ENCODE measurements at regions not wholly inside any gene's neighbourhood (a gene's known extent, or its start where the extent isn't known, plus 50 kb on each side); places are given as distances from the start of the nearest gene placed in this dataset.
"Not testable (repeated sequence)": the region's sequence is repeated elsewhere in the genome, so short reads cannot be mapped to it uniquely, and the experiment has no call there.

DNA sequence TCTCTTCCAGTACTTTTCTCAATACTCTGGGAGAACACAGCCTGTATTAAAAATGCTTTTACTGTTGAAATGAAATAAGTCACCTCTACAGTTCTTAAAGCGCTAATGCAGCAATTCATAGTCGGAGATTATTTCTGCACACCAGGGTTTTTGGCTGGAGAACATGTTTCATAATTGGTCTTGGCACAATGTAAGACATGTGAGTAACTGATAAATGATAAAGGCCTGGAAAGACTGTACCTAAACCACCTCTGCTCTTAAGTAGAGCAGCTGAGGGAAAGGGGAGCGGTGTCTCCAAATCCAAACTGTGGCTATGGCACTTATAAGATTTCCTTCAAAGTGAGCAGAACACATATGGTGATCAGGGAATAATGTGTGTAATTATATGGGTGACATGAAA is 390.3 kb upstream of the MBL2 start:
- Histone ChIP-seq H3K79me2 (ENCODE audit: insufficient read depth, low read length) (no peaks in the 10 kb centered on the region), H3K36me3 (ENCODE audit: low read length) (no peaks in the 10 kb centered on the region), H3F3A (ENCODE audit: insufficient read depth) (no peaks in the 10 kb centered on the region), H3K9me3 (ENCODE audit: insufficient read depth, low read length) (peaks cover 4% of the 10 kb centered on the region; the same call in 1 of the 2 replicates), H3K27ac (ENCODE audit: low read depth, low read length) (no peak overlapping the region), H3K27me3 (ENCODE audit: low read length) (no peaks in the 10 kb centered on the region), H3K9me2 (replicated peaks; ENCODE audit: insufficient read depth, low read length) (0 out of 2 replicates have a peak, but pooled peaks cover 4% of the 10 kb centered on the region), H2AFZ (ENCODE audit: low read depth, low read length, severe bottlenecking) (no peak overlapping the region), H3K4me3 (ENCODE audit: insufficient read depth, low read length, poor library complexity, severe bottlenecking) (no peak overlapping the region), H3K4me2 (ENCODE audit: low read depth, low read length, poor library complexity, severe bottlenecking) (no peak overlapping the region), H4K20me1 (ENCODE audit: low read depth, low read length) (no peaks in the 10 kb centered on the region), H3K9ac (ENCODE audit: low read length) (no peak overlapping the region)
- no peak for TF ChIP-seq EZH2phosphoT487 (conservative IDR thresholded peaks at IDR 0.05; ENCODE audit: low read length)
- TF ChIP-seq, protein P1, sequence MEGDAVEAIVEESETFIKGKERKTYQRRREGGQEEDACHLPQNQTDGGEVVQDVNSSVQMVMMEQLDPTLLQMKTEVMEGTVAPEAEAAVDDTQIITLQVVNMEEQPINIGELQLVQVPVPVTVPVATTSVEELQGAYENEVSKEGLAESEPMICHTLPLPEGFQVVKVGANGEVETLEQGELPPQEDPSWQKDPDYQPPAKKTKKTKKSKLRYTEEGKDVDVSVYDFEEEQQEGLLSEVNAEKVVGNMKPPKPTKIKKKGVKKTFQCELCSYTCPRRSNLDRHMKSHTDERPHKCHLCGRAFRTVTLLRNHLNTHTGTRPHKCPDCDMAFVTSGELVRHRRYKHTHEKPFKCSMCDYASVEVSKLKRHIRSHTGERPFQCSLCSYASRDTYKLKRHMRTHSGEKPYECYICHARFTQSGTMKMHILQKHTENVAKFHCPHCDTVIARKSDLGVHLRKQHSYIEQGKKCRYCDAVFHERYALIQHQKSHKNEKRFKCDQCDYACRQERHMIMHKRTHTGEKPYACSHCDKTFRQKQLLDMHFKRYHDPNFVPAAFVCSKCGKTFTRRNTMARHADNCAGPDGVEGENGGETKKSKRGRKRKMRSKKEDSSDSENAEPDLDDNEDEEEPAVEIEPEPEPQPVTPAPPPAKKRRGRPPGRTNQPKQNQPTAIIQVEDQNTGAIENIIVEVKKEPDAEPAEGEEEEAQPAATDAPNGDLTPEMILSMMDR (IDR thresholded peaks at IDR 0.05; ENCODE audit: insufficient read depth, low read length, poor library complexity, severe bottlenecking), result no peak

DNA sequence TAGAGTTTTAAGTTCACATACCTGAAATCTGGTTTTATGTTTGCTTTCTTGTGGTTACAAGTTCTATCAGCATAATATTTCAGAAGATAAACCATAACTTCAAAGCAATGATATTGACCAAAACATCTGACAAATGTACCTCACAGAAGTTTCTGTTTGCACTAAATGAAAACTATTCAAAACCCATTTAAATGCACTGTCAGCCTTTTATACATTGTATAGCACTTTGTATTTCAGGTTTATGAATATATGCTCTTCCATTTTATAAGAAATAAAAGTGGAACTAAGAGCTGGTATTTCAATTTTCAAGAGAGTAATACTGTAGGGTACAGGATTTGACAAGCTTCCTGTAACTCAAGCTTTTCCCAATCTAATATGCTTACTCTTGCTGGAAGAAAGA is 388.6 kb upstream of the MBL2 start:
- Histone ChIP-seq H3K9me3 (ENCODE audit: insufficient read depth, low read length) (peaks cover 4% of the 10 kb centered on the region; the same call in 1 of the 2 replicates), H2AFZ (ENCODE audit: low read depth, low read length, severe bottlenecking) (no peak overlapping the region), H3K27ac (ENCODE audit: low read depth, low read length) (no peak overlapping the region)

DNA sequence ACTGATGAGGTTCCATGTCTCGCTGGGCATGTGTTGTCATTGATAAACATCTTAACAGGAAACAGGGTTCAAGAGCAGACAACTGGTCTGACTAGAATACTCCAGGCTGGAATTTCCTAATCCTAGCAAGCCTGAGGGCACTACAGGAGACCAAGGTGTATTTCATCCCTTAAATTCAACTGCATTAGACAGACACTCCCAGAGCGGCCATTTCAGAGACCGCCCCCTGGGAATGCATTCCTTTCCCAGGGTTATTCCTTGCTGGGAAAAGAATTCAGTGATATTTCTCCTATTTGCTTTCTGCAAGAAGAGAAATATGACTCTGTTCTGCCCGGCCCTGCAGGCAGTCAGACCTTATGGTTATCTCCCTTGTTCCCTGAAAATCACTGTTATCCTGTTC is 383.1 kb upstream of the MBL2 start:
- not testable (repeated sequence) for H3K36me3 ChIP-seq (ENCODE audit: low read length); H3F3A ChIP-seq (ENCODE audit: insufficient read depth); H4K20me1 ChIP-seq (ENCODE audit: low read depth, low read length); H2AFZ ChIP-seq (ENCODE audit: low read depth, low read length, severe bottlenecking); H3K27ac ChIP-seq (ENCODE audit: low read depth, low read length); H3K9me3 ChIP-seq (ENCODE audit: insufficient read depth, low read length); H3K4me2 ChIP-seq (ENCODE audit: low read depth, low read length, poor library complexity, severe bottlenecking); H3K4me3 ChIP-seq (ENCODE audit: insufficient read depth, low read length, poor library complexity, severe bottlenecking); H3K27me3 ChIP-seq (ENCODE audit: low read length); H3K79me2 ChIP-seq (ENCODE audit: insufficient read depth, low read length); H3K9ac ChIP-seq (ENCODE audit: low read length); H3K9me2 ChIP-seq (replicated peaks; ENCODE audit: insufficient read depth, low read length)

More for the DNA sequence above, 388.6 kb upstream of the MBL2 start:
- H3K27me3 ChIP-seq (ENCODE audit: low read length), result no peaks in the 10 kb centered on the region
- H3K4me2 ChIP-seq (ENCODE audit: low read depth, low read length, poor library complexity, severe bottlenecking), result no peak overlapping the region
- H4K20me1 ChIP-seq (ENCODE audit: low read depth, low read length), result no peaks in the 10 kb centered on the region
- H3K79me2 ChIP-seq (ENCODE audit: insufficient read depth, low read length), result no peaks in the 10 kb centered on the region
- H3F3A ChIP-seq (ENCODE audit: insufficient read depth), result no peaks in the 10 kb centered on the region
- H3K9ac ChIP-seq (ENCODE audit: low read length), result no peak overlapping the region
- no peak overlapping the region for H3K4me3 ChIP-seq (ENCODE audit: insufficient read depth, low read length, poor library complexity, severe bottlenecking)
- H3K36me3 ChIP-seq (ENCODE audit: low read length), result no peaks in the 10 kb centered on the region
- H3K9me2 ChIP-seq (replicated peaks; ENCODE audit: insufficient read depth, low read length), result 0 out of 2 replicates have a peak, but pooled peaks cover 4% of the 10 kb centered on the region
- TF ChIP-seq, protein P1 (IDR thresholded peaks at IDR 0.05; ENCODE audit: insufficient read depth, low read length, poor library complexity, severe bottlenecking), result no peak
- TF ChIP-seq EZH2phosphoT487 (conservative IDR thresholded peaks at IDR 0.05; ENCODE audit: low read length), result no peak

DNA sequence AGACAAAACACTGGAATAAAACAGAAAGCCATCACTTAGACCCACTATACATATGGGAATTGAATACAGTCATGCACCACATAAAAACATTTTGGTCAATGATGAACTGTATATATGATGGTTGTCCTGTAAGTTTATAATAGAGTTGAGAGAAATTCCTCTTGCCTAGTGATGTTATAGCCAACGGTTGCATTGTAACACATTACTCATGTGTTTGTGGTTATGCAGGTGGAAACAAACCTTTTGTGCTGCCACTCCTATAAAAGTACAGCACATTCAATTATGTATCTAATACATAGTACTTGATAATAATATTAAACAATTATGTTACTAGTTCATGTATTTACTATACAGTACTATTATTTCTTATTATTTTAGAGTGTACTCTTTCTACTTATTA is 381.2 kb upstream of the MBL2 start:
- no peaks in the 10 kb centered on the region for H3F3A ChIP-seq (ENCODE audit: insufficient read depth)
- H3K4me2 ChIP-seq (ENCODE audit: low read depth, low read length, poor library complexity, severe bottlenecking), result no peak overlapping the region
- no peak overlapping the region for H2AFZ ChIP-seq (ENCODE audit: low read depth, low read length, severe bottlenecking)

More for the DNA sequence above, 381.2 kb upstream of the MBL2 start:
- Histone ChIP-seq H3K4me3 (ENCODE audit: insufficient read depth, low read length, poor library complexity, severe bottlenecking) (no peak overlapping the region), H3K9me2 (replicated peaks; ENCODE audit: insufficient read depth, low read length) (no peaks in the 10 kb centered on the region), H3K9me3 (ENCODE audit: insufficient read depth, low read length) (no peaks in the 10 kb centered on the region), H3K9ac (ENCODE audit: low read length) (no peak overlapping the region), H3K79me2 (ENCODE audit: insufficient read depth, low read length) (no peaks in the 10 kb centered on the region), H4K20me1 (ENCODE audit: low read depth, low read length) (no peaks in the 10 kb centered on the region), H3K36me3 (ENCODE audit: low read length) (no peaks in the 10 kb centered on the region), H3K27ac (ENCODE audit: low read depth, low read length) (no peak overlapping the region), H3K27me3 (ENCODE audit: low read length) (no peaks in the 10 kb centered on the region)
- no peak for TF ChIP-seq EZH2phosphoT487 (conservative IDR thresholded peaks at IDR 0.05; ENCODE audit: low read length)
- TF ChIP-seq, protein P1 (IDR thresholded peaks at IDR 0.05; ENCODE audit: insufficient read depth, low read length, poor library complexity, severe bottlenecking), result no peak

Data from SU-DHL-6 (cell line).